GM12878 (cell line): ENCODE measurements at regions not wholly inside any gene's neighbourhood (a gene's known extent, or its start where the extent isn't known, plus 50 kb on each side); places are given as distances from the start of the nearest gene placed in this dataset.

Experiments
- ATAC-seq: fragments of 200-7000 bp; cut with Tn5 transposase; 3 replicates; pipeline ENCODE4 v1.9.1; 2020; ENCODE audit warnings: mild to moderate bottlenecking, moderate library complexity
- BruUV-seq: library from RNA; stranded (reverse); fragments of 400-500 nt; replicated peaks from 2 replicates; lab custom pipeline; 2021; lab: Mats Ljungman, UMichigan
- CTCF ChIA-PET: fragments of 300-600 bp; sonication (Branson Sonifier 250); formaldehyde crosslinking; extraction: SDS; loops from one replicate; lab custom pipeline; 2021; ENCODE audit warnings: inconsistent platforms; lab: Yijun Ruan, JAX
- POLR2A ChIA-PET: fragments of 350-600 bp; formaldehyde crosslinking; extraction: SDS; loops from one replicate; lab custom pipeline; 2021; ENCODE audit warnings: inconsistent platforms; lab: Charles Lee
- RAD21 ChIA-PET: fragments of 300-600 bp; sonication (Branson Sonifier 250); formaldehyde crosslinking; loops from one replicate; lab custom pipeline; 2023; ENCODE audit warnings: antibody characterized with exemption; ENCODE audit not compliant: unreplicated experiment; lab: Charles Lee
- SMC1A ChIA-PET: fragments of 300-600 bp; sonication (Branson Sonifier 250); formaldehyde crosslinking; loops from one replicate; lab custom pipeline; 2023; ENCODE audit not compliant: unreplicated experiment, uncharacterized antibody; lab: Charles Lee
- DNase-seq: peaks from one replicate; pipeline ENCODE4 v3.0.0-alpha.2; 2011; ENCODE audit warnings: low read depth, low spot score
- FAIRE-seq: peaks from 3 replicates; lab custom pipeline; 2011; peaks lifted over from hg19 to GRCh38; lab: Jason Lieb, UNC
- H2AFZ ChIP-seq: 2 replicates; pipeline ENCODE4 v1.6.0; 2011; ENCODE audit warnings: low read depth, low read length, control low read depth; ENCODE audit not compliant: control insufficient read depth
- H3K27ac ChIP-seq: 2 replicates; pipeline ENCODE4 v1.5.1; 2011; ENCODE audit warnings: control low read depth; ENCODE audit not compliant: control insufficient read depth, insufficient read depth
- H3K27me3 ChIP-seq, 2 experiments: replicated peaks in 1 of 2; 2 replicates each; pipeline versions ENCODE4 v1.6.0 to v1.6.1; 2011; ENCODE audit warnings: low read length in 1 of 2; ENCODE audit not compliant: control insufficient read depth in 2 of 2, insufficient read depth in 2 of 2
- H3K36me3 ChIP-seq, 2 experiments: 2 replicates each; pipeline ENCODE4 v1.5.1; 2011; ENCODE audit warnings: low read length in 1 of 2; ENCODE audit not compliant: control insufficient read depth in 2 of 2, insufficient read depth in 2 of 2
- H3K4me1 ChIP-seq: 2 replicates; pipeline ENCODE4 v1.6.1; 2011; ENCODE audit warnings: mild to moderate bottlenecking, low read length, moderate library complexity, mixed read lengths; ENCODE audit not compliant: control insufficient read depth, insufficient read depth
- H3K4me2 ChIP-seq: 2 replicates; pipeline ENCODE4 v1.6.0; 2011; ENCODE audit warnings: control low read depth; ENCODE audit not compliant: control insufficient read depth, insufficient read depth
- H3K4me3 ChIP-seq: fragments of 200-600 bp; sonication (generic); 2 replicates; pipeline ENCODE4 v1.5.1; 2016
- H3K79me2 ChIP-seq: 2 replicates; pipeline ENCODE4 v1.6.0; 2011; ENCODE audit warnings: low read length; ENCODE audit not compliant: control insufficient read depth, insufficient read depth
- H3K9ac ChIP-seq: 2 replicates; pipeline ENCODE4 v1.8.0; 2011; ENCODE audit warnings: low read length, control low read depth, mixed read lengths; ENCODE audit not compliant: control insufficient read depth, insufficient read depth
- H3K9me3 ChIP-seq: replicated peaks from 3 replicates; pipeline ENCODE4 v1.5.1; 2011; ENCODE audit warnings: mild to moderate bottlenecking, low read length; ENCODE audit not compliant: control insufficient read depth, insufficient read depth
- H4K20me1 ChIP-seq: 2 replicates; pipeline ENCODE4 v1.6.0; 2011; ENCODE audit not compliant: control insufficient read depth, insufficient read depth
- ATF7 ChIP-seq: fragments of 450-650 bp; IDR thresholded peaks from 2 replicates; pipeline ENCODE4 v1.6.1; 2016; ENCODE audit warnings: low read depth, mild to moderate bottlenecking
- EGR1 ChIP-seq, 2 experiments: IDR thresholded peaks; 1 replicate in 1 of 2; 2 replicates in 1 of 2; pipeline ENCODE4 v1.6.1; 2011 to 2012; ENCODE audit warnings: low read depth in 2 of 2, low read length in 2 of 2, borderline replicate concordance in 1 of 2, mild to moderate bottlenecking in 1 of 2, moderate library complexity in 1 of 2
- FOS ChIP-seq: IDR thresholded peaks from 3 replicates; pipeline ENCODE4 v1.6.1; 2011; ENCODE audit warnings: borderline replicate concordance; ENCODE audit not compliant: insufficient read length; ENCODE audit errors: extremely low read depth
- FOXM1 ChIP-seq: IDR thresholded peaks from 2 replicates; pipeline ENCODE4 v1.6.1; 2012; ENCODE audit warnings: low read depth, mild to moderate bottlenecking, inconsistent platforms, low read length, moderate library complexity
- IKZF1 ChIP-seq: fragments of 450-650 bp; conservative IDR thresholded peaks from 2 replicates; pipeline ENCODE4 v1.6.1; 2017; ENCODE audit warnings: antibody characterized with exemption, mild to moderate bottlenecking
- JUNB ChIP-seq: IDR thresholded peaks from 2 replicates; pipeline ENCODE4 v1.6.1; 2016; ENCODE audit warnings: antibody characterized with exemption, mild to moderate bottlenecking
- MAX ChIP-seq: IDR thresholded peaks from 2 replicates; pipeline ENCODE4 v1.6.1; 2012; ENCODE audit warnings: low read depth, low read length, improper control_type of control experiment
- MLLT1 ChIP-seq: fragments of 450-650 bp; IDR thresholded peaks from 2 replicates; pipeline ENCODE4 v1.6.1; 2016; ENCODE audit warnings: mild to moderate bottlenecking
- NRF1 ChIP-seq: conservative IDR thresholded peaks from 2 replicates; pipeline ENCODE4 v1.6.1; 2011; ENCODE audit warnings: mild to moderate bottlenecking, low read depth, low read length, improper control_type of control experiment
- SREBF2 ChIP-seq: IDR thresholded peaks from 2 replicates; pipeline ENCODE4 v1.6.1; 2012; ENCODE audit warnings: mild to moderate bottlenecking, low read length
- USF1 ChIP-seq: IDR thresholded peaks from 2 replicates; pipeline ENCODE4 v1.6.1; 2011; ENCODE audit warnings: borderline replicate concordance, low read depth, mild to moderate bottlenecking, moderate library complexity, mixed read lengths, low read length; ENCODE audit not compliant: insufficient read depth; ENCODE audit errors: extremely low read length
- ZNF24 ChIP-seq: fragments of 450-650 bp; IDR thresholded peaks from 2 replicates; pipeline ENCODE4 v1.6.1; 2017; ENCODE audit warnings: antibody characterized with exemption, mild to moderate bottlenecking
- ZZZ3 ChIP-seq: IDR thresholded peaks from 2 replicates; pipeline ENCODE4 v1.6.1; 2011; ENCODE audit warnings: low read depth; ENCODE audit not compliant: control insufficient read depth, insufficient read length
- WGBS: methylation state at CpG from one replicate; pipeline ENCODE4 v1.1.6; 2016; ENCODE audit warnings: low lambda C conversion rate; ENCODE audit not compliant: insufficient replicate concordance, insufficient coverage; ENCODE audit errors: missing lambda C conversion rate; 5-methylcytosine and 5-hydroxymethylcytosine counted together
- in situ Hi-C: fragments of 300-500 bp; cut with MboI; formaldehyde crosslinking; loops from 9 replicates; pipeline ENCODE4 v1.14.3; 2018; ENCODE audit warnings: mixed read lengths
- intact Hi-C: fragments of 100-400 bp; cut with micrococcal nuclease; formaldehyde crosslinking; loops from one replicate; pipeline ENCODE4 v1.14.2; 2022; ENCODE audit not compliant: unreplicated experiment

GRCh38 chr5:2269656-2270055 lies 386.9 kb upstream of the IRX4 start:
- FAIRE-seq (no peak), ATAC-seq (no peak)
- in situ Hi-C loops = no loop called here
- RAD21 ChIA-PET = no interaction called here
- H3K9me3 ChIP-seq = no peaks in the 10 kb centered on the region; the same call in 2 of the 3 replicates
- H3K4me3 ChIP-seq = no peak overlapping the region
- no peaks in the 10 kb centered on the region for H3K36me3 ChIP-seq
- no peaks in the 10 kb centered on the region for H3K4me1 ChIP-seq
- H3K27ac ChIP-seq = no peak overlapping the region
- no peaks in the 10 kb centered on the region for H3K79me2 ChIP-seq
- no peak for TF ChIP-seq USF1
- TF ChIP-seq, all 136 proteins: peak for 0
- no peak for DNase-seq
- H3K4me2 ChIP-seq = no peak overlapping the region
- ChIA-PET POLR2A (no interaction called here), SMC1A (no interaction called here), CTCF (no interaction called here)
- intact Hi-C loops = no loop called here
- no peak overlapping the region for H3K9ac ChIP-seq
- no peaks in the 10 kb centered on the region for H3K27me3 ChIP-seq
- 26% methylated on average over 5 of the region's 5 CpGs for WGBS
- BruUV-seq = no TSS peak
- H4K20me1 ChIP-seq = no peaks in the 10 kb centered on the region
- H2AFZ ChIP-seq = no peak overlapping the region

GRCh38 chr5:2267991-2268390 lies 385.3 kb upstream of the IRX4 start:
- no peaks in the 10 kb centered on the region for H3K27me3 ChIP-seq
- ChIA-PET RAD21 (no interaction called here), CTCF (no interaction called here), POLR2A (no interaction called here), SMC1A (no interaction called here)
- in situ Hi-C loops = no loop called here
- no peak overlapping the region for H3K4me2 ChIP-seq
- no peaks in the 10 kb centered on the region for H4K20me1 ChIP-seq
- H3K9ac ChIP-seq = no peak overlapping the region
- 66% methylated on average over 13 of the region's 13 CpGs for WGBS
- H3K27ac ChIP-seq = no peak overlapping the region
- H3K4me3 ChIP-seq = no peak overlapping the region
- H3K9me3 ChIP-seq = no peaks in the 10 kb centered on the region; the same call in 2 of the 3 replicates
- ATAC-seq = no peak
- intact Hi-C loops = no loop called here
- no peak for FAIRE-seq
- no peaks in the 10 kb centered on the region for H3K79me2 ChIP-seq
- BruUV-seq = no TSS peak
- no peaks in the 10 kb centered on the region for H3K4me1 ChIP-seq
- no peak overlapping the region for H2AFZ ChIP-seq
- no peak for DNase-seq
- no peaks in the 10 kb centered on the region for H3K36me3 ChIP-seq
- TF ChIP-seq IKZF1 (no peak), EGR1 (IDR thresholded peaks at IDR 0.05; ENCODE audit: borderline replicate concordance in 1 of 2, low read depth in 2 of 2, low read length in 2 of 2) (no peak), ZZZ3 (no peak), MAX (no peak), SREBF2 (no peak), NRF1 (no peak), FOXM1 (no peak), MLLT1 (no peak), ZNF24 (no peak), FOS (no peak), ATF7 (no peak), JUNB (no peak)
